Liver (tissue), 8 donors: ENCODE measurements at regions not wholly inside any gene's neighbourhood (a gene's known extent, or its start where the extent isn't known, plus 50 kb on each side); places are given as distances from the start of the nearest gene placed in this dataset.

Experiments
- DNase-seq: peaks from one replicate; pipeline ENCODE4 v3.0.0-alpha.2; 2017; ENCODE audit warnings: low spot score
- H3K27ac ChIP-seq, 2 donors: one replicate each; pipeline ENCODE4 v1.7.0; 2013; ENCODE audit warnings: inconsistent platforms in 2 of 2, low read length in 2 of 2, control low read depth in 1 of 2, low read depth in 1 of 2, mild to moderate bottlenecking in 1 of 2
- H3K27me3 ChIP-seq, 4 donors: one replicate each; pipeline versions ENCODE4 v1.6.1 to v1.7.0; 2013; ENCODE audit warnings: low read length in 3 of 4, inconsistent platforms in 1 of 4, mild to moderate bottlenecking in 1 of 4, moderate library complexity in 1 of 4; ENCODE audit not compliant: control insufficient read depth in 4 of 4, insufficient read depth in 4 of 4
- H3K36me3 ChIP-seq, 4 donors: one replicate each; pipeline versions ENCODE4 v1.6.1 to v1.7.0; 2013; ENCODE audit warnings: low read length in 3 of 4, mild to moderate bottlenecking in 3 of 4, low read depth in 1 of 4, moderate library complexity in 1 of 4; ENCODE audit not compliant: control insufficient read depth in 4 of 4, insufficient read depth in 3 of 4
- H3K4me1 ChIP-seq, 4 donors: one replicate each; pipeline versions ENCODE4 v1.6.1 to v1.7.0; 2013; ENCODE audit warnings: low read length in 3 of 4, mild to moderate bottlenecking in 3 of 4, moderate library complexity in 1 of 4; ENCODE audit not compliant: control insufficient read depth in 4 of 4, insufficient read depth in 4 of 4
- H3K4me3 ChIP-seq, 3 donors: one replicate each; pipeline versions ENCODE4 v1.6.1 to v1.7.0; 2013; ENCODE audit warnings: low read length in 3 of 3, control low read depth in 1 of 3, low read depth in 1 of 3, mild to moderate bottlenecking in 1 of 3
- H3K9ac ChIP-seq, 2 donors: one replicate each; pipeline ENCODE4 v1.7.0; 2013; ENCODE audit warnings: low read length in 2 of 2, mild to moderate bottlenecking in 2 of 2, moderate library complexity in 2 of 2, control low read depth in 1 of 2, low read depth in 1 of 2
- H3K9me3 ChIP-seq, 4 donors: one replicate each; pipeline versions ENCODE4 v1.6.1 to v1.7.0; 2013; ENCODE audit warnings: low read length in 3 of 4; ENCODE audit not compliant: control insufficient read depth in 4 of 4
- EGR1 ChIP-seq, 2 donors: IDR thresholded peaks; 2 replicates each; pipeline ENCODE4 v1.6.1; 2016 to 2018; ENCODE audit warnings: antibody characterized with exemption in 2 of 2, low read depth in 2 of 2
- FOXA1 ChIP-seq: IDR thresholded peaks from 2 replicates; pipeline ENCODE4 v1.6.1; 2016; ENCODE audit warnings: antibody characterized with exemption
- FOXA2 ChIP-seq: IDR thresholded peaks from 2 replicates; pipeline ENCODE4 v1.6.1; 2016; ENCODE audit warnings: antibody characterized with exemption
- GABPA ChIP-seq, 2 donors: IDR thresholded peaks in 1 of 2; conservative IDR thresholded peaks in 1 of 2; 2 replicates each; pipeline ENCODE4 v1.6.1; 2016; ENCODE audit warnings: antibody characterized with exemption in 2 of 2, mild to moderate bottlenecking in 1 of 2, moderate library complexity in 1 of 2
- HNF4A ChIP-seq, 2 donors: conservative IDR thresholded peaks; 2 replicates each; pipeline ENCODE4 v1.6.1; 2016; ENCODE audit warnings: antibody characterized with exemption in 2 of 2, mild to moderate bottlenecking in 2 of 2
- HNF4G ChIP-seq: IDR thresholded peaks from 2 replicates; pipeline ENCODE4 v1.6.1; 2016; ENCODE audit warnings: antibody characterized with exemption
- JUND ChIP-seq, 2 donors: IDR thresholded peaks; 2 replicates each; pipeline ENCODE4 v1.6.1; 2016; ENCODE audit warnings: antibody characterized with exemption in 2 of 2
- MAX ChIP-seq: IDR thresholded peaks from 2 replicates; pipeline ENCODE4 v1.6.1; 2016; ENCODE audit warnings: antibody characterized with exemption
- NR2F2 ChIP-seq: IDR thresholded peaks from 2 replicates; pipeline ENCODE4 v1.6.1; 2016; ENCODE audit warnings: antibody characterized with exemption
- RAD21 ChIP-seq, 2 donors: IDR thresholded peaks; 2 replicates each; pipeline ENCODE4 v1.6.1; 2016; ENCODE audit warnings: antibody characterized with exemption in 2 of 2, mild to moderate bottlenecking in 2 of 2
- RXRA ChIP-seq, 2 donors: IDR thresholded peaks; 2 replicates each; pipeline ENCODE4 v1.6.1; 2017 to 2018; ENCODE audit warnings: antibody characterized with exemption in 2 of 2, mild to moderate bottlenecking in 1 of 2
- SP1 ChIP-seq: IDR thresholded peaks from 2 replicates; pipeline ENCODE4 v1.6.1; 2018; ENCODE audit warnings: antibody characterized with exemption, mild to moderate bottlenecking
- TAF1 ChIP-seq: conservative IDR thresholded peaks from 2 replicates; pipeline ENCODE4 v1.6.1; 2016; ENCODE audit warnings: antibody characterized with exemption, mild to moderate bottlenecking
- YY1 ChIP-seq: IDR thresholded peaks from 2 replicates; pipeline ENCODE4 v1.6.1; 2016; ENCODE audit warnings: antibody characterized with exemption, mild to moderate bottlenecking
- ZBTB33 ChIP-seq: IDR thresholded peaks from 2 replicates; pipeline ENCODE4 v1.6.1; 2016; ENCODE audit warnings: antibody characterized with exemption
- WGBS: extraction: QIAGEN DNeasy Blood & Tissue Kit; methylation state at CpG from one replicate; pipeline ENCODE4 v1.1.7; 2013; 5-methylcytosine and 5-hydroxymethylcytosine counted together
- TF ChIP-seq, protein P1 (sequence below): IDR thresholded peaks from 2 replicates; pipeline ENCODE4 v1.6.1; 2016; ENCODE audit warnings: antibody characterized with exemption, mild to moderate bottlenecking
- TF ChIP-seq, protein P2 (sequence below): IDR thresholded peaks from 2 replicates; pipeline ENCODE4 v1.6.1; 2016; ENCODE audit warnings: antibody characterized with exemption
- TF ChIP-seq, protein P3 (sequence below): fragments of 150-350 bp; IDR thresholded peaks from 2 replicates; pipeline ENCODE4 v1.5.1; 2017; ENCODE audit warnings: improper control_type of control experiment, low read depth, low read length; ENCODE audit not compliant: missing input control
- donor health status: healthy.
- donor health status: healthy.
- donor health status: healthy.
- donor health status: healthy.
- donor health status: healthy.

GRCh38 chr2:220393711-220394110, 766.3 kb downstream of the SLC4A3 start:
- Histone ChIP-seq H3K4me1 (no peaks in the 10 kb centered on the region), H3K27me3 (peaks cover 0 to 4% (median 0%) of the 10 kb centered on the region in 4 donors), H3K4me3 (no peak overlapping the region), H3K27ac (no peak overlapping the region), H3K9me3 (no peaks in the 10 kb centered on the region), H3K9ac (no peak overlapping the region), H3K36me3 (no peaks in the 10 kb centered on the region)
- TF ChIP-seq TAF1 (no peak), GABPA (IDR thresholded peaks at IDR 0.05 in 1 of 2, conservative IDR thresholded peaks at IDR 0.05 in 1 of 2) (no peak), SP1 (no peak), ZBTB33 (no peak), NR2F2 (no peak), JUND (IDR thresholded peaks at IDR 0.05) (no peak), RAD21 (IDR thresholded peaks at IDR 0.05) (no peak), YY1 (no peak), HNF4A (conservative IDR thresholded peaks at IDR 0.05) (no peak), MAX (no peak), FOXA2 (no peak)
- TF ChIP-seq, protein P1, sequence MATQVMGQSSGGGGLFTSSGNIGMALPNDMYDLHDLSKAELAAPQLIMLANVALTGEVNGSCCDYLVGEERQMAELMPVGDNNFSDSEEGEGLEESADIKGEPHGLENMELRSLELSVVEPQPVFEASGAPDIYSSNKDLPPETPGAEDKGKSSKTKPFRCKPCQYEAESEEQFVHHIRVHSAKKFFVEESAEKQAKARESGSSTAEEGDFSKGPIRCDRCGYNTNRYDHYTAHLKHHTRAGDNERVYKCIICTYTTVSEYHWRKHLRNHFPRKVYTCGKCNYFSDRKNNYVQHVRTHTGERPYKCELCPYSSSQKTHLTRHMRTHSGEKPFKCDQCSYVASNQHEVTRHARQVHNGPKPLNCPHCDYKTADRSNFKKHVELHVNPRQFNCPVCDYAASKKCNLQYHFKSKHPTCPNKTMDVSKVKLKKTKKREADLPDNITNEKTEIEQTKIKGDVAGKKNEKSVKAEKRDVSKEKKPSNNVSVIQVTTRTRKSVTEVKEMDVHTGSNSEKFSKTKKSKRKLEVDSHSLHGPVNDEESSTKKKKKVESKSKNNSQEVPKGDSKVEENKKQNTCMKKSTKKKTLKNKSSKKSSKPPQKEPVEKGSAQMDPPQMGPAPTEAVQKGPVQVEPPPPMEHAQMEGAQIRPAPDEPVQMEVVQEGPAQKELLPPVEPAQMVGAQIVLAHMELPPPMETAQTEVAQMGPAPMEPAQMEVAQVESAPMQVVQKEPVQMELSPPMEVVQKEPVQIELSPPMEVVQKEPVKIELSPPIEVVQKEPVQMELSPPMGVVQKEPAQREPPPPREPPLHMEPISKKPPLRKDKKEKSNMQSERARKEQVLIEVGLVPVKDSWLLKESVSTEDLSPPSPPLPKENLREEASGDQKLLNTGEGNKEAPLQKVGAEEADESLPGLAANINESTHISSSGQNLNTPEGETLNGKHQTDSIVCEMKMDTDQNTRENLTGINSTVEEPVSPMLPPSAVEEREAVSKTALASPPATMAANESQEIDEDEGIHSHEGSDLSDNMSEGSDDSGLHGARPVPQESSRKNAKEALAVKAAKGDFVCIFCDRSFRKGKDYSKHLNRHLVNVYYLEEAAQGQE: no peak
- TF ChIP-seq, protein P2, sequence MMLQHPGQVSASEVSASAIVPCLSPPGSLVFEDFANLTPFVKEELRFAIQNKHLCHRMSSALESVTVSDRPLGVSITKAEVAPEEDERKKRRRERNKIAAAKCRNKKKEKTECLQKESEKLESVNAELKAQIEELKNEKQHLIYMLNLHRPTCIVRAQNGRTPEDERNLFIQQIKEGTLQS: no peak
- TF ChIP-seq, protein P3, sequence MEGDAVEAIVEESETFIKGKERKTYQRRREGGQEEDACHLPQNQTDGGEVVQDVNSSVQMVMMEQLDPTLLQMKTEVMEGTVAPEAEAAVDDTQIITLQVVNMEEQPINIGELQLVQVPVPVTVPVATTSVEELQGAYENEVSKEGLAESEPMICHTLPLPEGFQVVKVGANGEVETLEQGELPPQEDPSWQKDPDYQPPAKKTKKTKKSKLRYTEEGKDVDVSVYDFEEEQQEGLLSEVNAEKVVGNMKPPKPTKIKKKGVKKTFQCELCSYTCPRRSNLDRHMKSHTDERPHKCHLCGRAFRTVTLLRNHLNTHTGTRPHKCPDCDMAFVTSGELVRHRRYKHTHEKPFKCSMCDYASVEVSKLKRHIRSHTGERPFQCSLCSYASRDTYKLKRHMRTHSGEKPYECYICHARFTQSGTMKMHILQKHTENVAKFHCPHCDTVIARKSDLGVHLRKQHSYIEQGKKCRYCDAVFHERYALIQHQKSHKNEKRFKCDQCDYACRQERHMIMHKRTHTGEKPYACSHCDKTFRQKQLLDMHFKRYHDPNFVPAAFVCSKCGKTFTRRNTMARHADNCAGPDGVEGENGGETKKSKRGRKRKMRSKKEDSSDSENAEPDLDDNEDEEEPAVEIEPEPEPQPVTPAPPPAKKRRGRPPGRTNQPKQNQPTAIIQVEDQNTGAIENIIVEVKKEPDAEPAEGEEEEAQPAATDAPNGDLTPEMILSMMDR: no peak
- no peak for DNase-seq
- WGBS: 58% methylated on average over 2 of the region's 2 CpGs

DNA sequence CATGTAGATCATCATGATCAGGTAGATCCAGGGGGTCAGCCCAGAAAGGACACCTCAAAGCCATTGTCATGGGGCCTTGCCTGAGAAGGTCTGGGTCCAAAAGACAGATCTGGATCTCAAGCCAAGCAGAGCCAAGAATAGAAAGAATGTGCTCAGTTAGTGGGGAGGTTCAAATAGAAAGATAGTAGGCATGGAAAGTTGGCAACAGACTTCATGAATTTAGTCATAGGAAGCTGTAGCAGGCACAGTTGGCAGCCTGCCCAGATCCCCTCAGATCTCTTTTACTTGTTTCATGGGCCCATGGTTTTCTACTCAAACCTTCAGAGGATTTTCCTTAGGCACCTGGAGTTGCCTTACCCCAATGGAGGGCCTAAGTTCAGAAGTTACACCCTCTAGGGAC, 767.0 kb downstream of the SLC4A3 start:
- Histone ChIP-seq H3K27ac (no peak overlapping the region), H3K9ac (no peak overlapping the region), H3K27me3 (peaks cover 0 to 4% (median 0%) of the 10 kb centered on the region in 4 donors), H3K4me3 (no peak overlapping the region), H3K36me3 (no peaks in the 10 kb centered on the region), H3K4me1 (no peaks in the 10 kb centered on the region), H3K9me3 (no peaks in the 10 kb centered on the region)
- DNase-seq: no peak
- TF ChIP-seq TAF1: no peak
- TF ChIP-seq NR2F2: no peak
- no peak for TF ChIP-seq FOXA1
- TF ChIP-seq EGR1 (IDR thresholded peaks at IDR 0.05; ENCODE audit: low read depth in 2 of 2): no peak
- TF ChIP-seq, protein P2: no peak
- no peak for TF ChIP-seq SP1
- TF ChIP-seq FOXA2: no peak
- no peak for TF ChIP-seq RAD21 (IDR thresholded peaks at IDR 0.05)
- TF ChIP-seq RXRA (IDR thresholded peaks at IDR 0.05): no peak
- no peak for TF ChIP-seq ZBTB33
- no peak for TF ChIP-seq GABPA (IDR thresholded peaks at IDR 0.05 in 1 of 2, conservative IDR thresholded peaks at IDR 0.05 in 1 of 2)
- TF ChIP-seq MAX: no peak
- TF ChIP-seq, protein P3: no peak
- TF ChIP-seq HNF4G: no peak
- TF ChIP-seq JUND (IDR thresholded peaks at IDR 0.05): no peak
